Activated naive CD4-positive, alpha-beta T cell treated with anti-CD3 and anti-CD28 coated beads, Interleukin-2, amount 50 U/mL, for 72 hours (primary cell): ENCODE measurements at regions not wholly inside any gene's neighbourhood (a gene's known extent, or its start where the extent isn't known, plus 50 kb on each side); places are given as distances from the start of the nearest gene placed in this dataset.
A peak's percentile ranks its signal among the peaks of the same experiment; 100 is the strongest.
"Not testable (repeated sequence)": the region's sequence is repeated elsewhere in the genome, so short reads cannot be mapped to it uniquely, and the experiment has no call there.

Source experiments
- ATAC-seq, 2 donors: fragments of 150-1000 bp; cut with Tn5 transposase; 2 replicates each; pipeline ENCODE4 v1.10.0; 2021; ENCODE audit warnings: mild to moderate bottlenecking in 2 of 2, moderate library complexity in 2 of 2
- DNase-seq, 2 donors: peaks; one replicate each; pipeline ENCODE4 v3.0.0; 2021 to 2022; ENCODE audit warnings: low spot score in 2 of 2
- H3K27ac Mint-ChIP-seq, 2 donors: one replicate each; pipeline ENCODE4 v1.8.0; 2022; ENCODE audit warnings: mild to moderate bottlenecking in 2 of 2, mixed read lengths in 2 of 2
- H3K36me3 Mint-ChIP-seq, 2 donors: one replicate each; pipeline ENCODE4 v1.8.0; 2022; ENCODE audit warnings: mixed read lengths in 2 of 2
- H3K9me3 Mint-ChIP-seq, 2 donors: one replicate each; pipeline ENCODE4 v1.8.0; 2022; ENCODE audit warnings: mixed read lengths in 2 of 2

GRCh38 chr5:159650803-159651202, 265.5 kb upstream of the ADRA1B start:
- H3K36me3 Mint-ChIP-seq, result no peaks in the 10 kb centered on the region
- DNase-seq (no peak), ATAC-seq (no peak)
- no peak overlapping the region for H3K27ac Mint-ChIP-seq
- no peaks in the 10 kb centered on the region for H3K9me3 Mint-ChIP-seq

- Mint-ChIP-seq H3K36me3 (no peaks in the 10 kb centered on the region), H3K27ac (no peak overlapping the region), H3K9me3 (no peaks in the 10 kb centered on the region)
- ATAC-seq, result no peak
- DNase-seq, result no peak
Measured at GRCh38 chr5:159655757-159656409, 260.4 kb upstream of the ADRA1B start.

GRCh38 chr5:159657298-159657697, 259.0 kb upstream of the ADRA1B start:
- ATAC-seq (no peak), DNase-seq (no peak)
- Mint-ChIP-seq H3K9me3 (no peaks in the 10 kb centered on the region), H3K27ac (no peak overlapping the region), H3K36me3 (no peaks in the 10 kb centered on the region)

GRCh38 chr5:159657771-159658170, 258.5 kb upstream of the ADRA1B start:
- no peaks in the 10 kb centered on the region for H3K9me3 Mint-ChIP-seq
- ATAC-seq (no peak), DNase-seq (no peak)
- no peak overlapping the region for H3K27ac Mint-ChIP-seq
- no peaks in the 10 kb centered on the region for H3K36me3 Mint-ChIP-seq

- no peaks in the 10 kb centered on the region for H3K9me3 Mint-ChIP-seq
- H3K27ac Mint-ChIP-seq, result no peak overlapping the region
- no peaks in the 10 kb centered on the region for H3K36me3 Mint-ChIP-seq
Measured at GRCh38 chr5:159658266-159658925, 257.9 kb upstream of the ADRA1B start.

GRCh38 chr5:159660401-159660800, 255.9 kb upstream of the ADRA1B start:
- no peak overlapping the region for H3K27ac Mint-ChIP-seq
- no peaks in the 10 kb centered on the region for H3K9me3 Mint-ChIP-seq
- no peak for ATAC-seq
- DNase-seq, result no peak
- no peaks in the 10 kb centered on the region for H3K36me3 Mint-ChIP-seq

More at GRCh38 chr5:159658266-159658925, 257.9 kb upstream of the ADRA1B start:
- ATAC-seq (no peak), DNase-seq (no peak)

- Mint-ChIP-seq H3K9me3 (no peaks in the 10 kb centered on the region), H3K36me3 (no peaks in the 10 kb centered on the region), H3K27ac (no peak overlapping the region)
- no peak for DNase-seq
- no peak for ATAC-seq
Measured at GRCh38 chr5:159663986-159664385, 252.3 kb upstream of the ADRA1B start.

GRCh38 chr5:159667286-159667685, 249.0 kb upstream of the ADRA1B start:
- Mint-ChIP-seq H3K27ac (no peak overlapping the region), H3K36me3 (peaks cover 0 to 5% of the 10 kb centered on the region in 2 donors), H3K9me3 (peaks cover 7 to 8% of the 10 kb centered on the region in 2 donors)
- no peak for DNase-seq
- ATAC-seq, result no peak

- Mint-ChIP-seq H3K27ac (no peak overlapping the region), H3K36me3 (peaks cover 0 to 5% of the 10 kb centered on the region in 2 donors), H3K9me3 (peaks cover 8 to 11% of the 10 kb centered on the region in 2 donors)
- no peak for DNase-seq
- ATAC-seq, result no peak
Measured at GRCh38 chr5:159668556-159668955, 247.7 kb upstream of the ADRA1B start.

- ATAC-seq (no peak), DNase-seq (no peak)
- peaks cover 0 to 5% of the 10 kb centered on the region in 2 donors for H3K36me3 Mint-ChIP-seq
- peaks cover 10 to 13% of the 10 kb centered on the region in 2 donors for H3K9me3 Mint-ChIP-seq
- no peak overlapping the region for H3K27ac Mint-ChIP-seq
Measured at GRCh38 chr5:159669559-159669958, 246.7 kb upstream of the ADRA1B start.

- peaks cover 0 to 5% of the 10 kb centered on the region in 2 donors for H3K36me3 Mint-ChIP-seq
- peaks cover 10 to 13% of the 10 kb centered on the region in 2 donors for H3K9me3 Mint-ChIP-seq
- DNase-seq, result no peak
- ATAC-seq, result no peak
- H3K27ac Mint-ChIP-seq, result no peak overlapping the region
Measured at GRCh38 chr5:159671886-159672285, 244.4 kb upstream of the ADRA1B start.

- no peak for DNase-seq
- peaks cover 0 to 5% of the 10 kb centered on the region in 2 donors for H3K36me3 Mint-ChIP-seq
- H3K9me3 Mint-ChIP-seq, result peaks cover 10 to 13% of the 10 kb centered on the region in 2 donors
- no peak overlapping the region for H3K27ac Mint-ChIP-seq
- ATAC-seq, result peak in 1 of 2 donors; percentile 26
Measured at GRCh38 chr5:159673538-159673937, 242.7 kb upstream of the ADRA1B start.

GRCh38 chr5:159678657-159679392, 237.5 kb upstream of the ADRA1B start:
- H3K27ac Mint-ChIP-seq, result no peak overlapping the region
- H3K9me3 Mint-ChIP-seq, result peaks cover 29 to 31% of the 10 kb centered on the region in 2 donors
- peak in 1 of 2 donors; percentile 59 for ATAC-seq
- H3K36me3 Mint-ChIP-seq, result peaks cover 28 to 33% of the 10 kb centered on the region in 2 donors
- DNase-seq, result no peak

GRCh38 chr5:159680095-159680494, 236.2 kb upstream of the ADRA1B start:
- Mint-ChIP-seq H3K27ac (no peak overlapping the region), H3K9me3 (peaks cover 29 to 31% of the 10 kb centered on the region in 2 donors), H3K36me3 (peaks cover 28 to 33% of the 10 kb centered on the region in 2 donors)
- DNase-seq, result no peak
- no peak for ATAC-seq

- Mint-ChIP-seq H3K9me3 (peaks cover 29 to 31% of the 10 kb centered on the region in 2 donors), H3K27ac (no peak overlapping the region), H3K36me3 (peaks cover 28 to 33% of the 10 kb centered on the region in 2 donors)
- ATAC-seq (no peak), DNase-seq (no peak)
Measured at GRCh38 chr5:159681661-159682060, 234.6 kb upstream of the ADRA1B start.

- Mint-ChIP-seq H3K27ac (no peak overlapping the region), H3K9me3 (peaks cover 29 to 34% of the 10 kb centered on the region in 2 donors), H3K36me3 (peaks cover 33 to 35% of the 10 kb centered on the region in 2 donors)
- no peak for ATAC-seq
- DNase-seq, result no peak
Measured at GRCh38 chr5:159682623-159683022, 233.7 kb upstream of the ADRA1B start.

GRCh38 chr5:159687892-159688291, 228.4 kb upstream of the ADRA1B start:
- ATAC-seq, DNase-seq, H3K9me3 Mint-ChIP-seq, H3K27ac Mint-ChIP-seq: not testable (repeated sequence)
- peaks cover 0 to 19% of the 10 kb centered on the region in 2 donors for H3K36me3 Mint-ChIP-seq
